ENCODE measurements at regions not wholly inside any gene's neighbourhood (a gene's known extent, or its start where the extent isn't known, plus 50 kb on each side); places are given as distances from the start of the nearest gene placed in this dataset.
A peak's percentile ranks its signal among the peaks of the same experiment; 100 is the strongest.

GRCh38 chr5:125698420-125698819 lies 724.8 kb upstream of the GRAMD2B start:
- no peak overlapping the region for H3K4me3 Mint-ChIP-seq
- no peak for DNase-seq (ENCODE audit: low spot score in 2 of 2, unreplicated experiment in 2 of 2)
- TF ChIP-seq, protein P1, sequence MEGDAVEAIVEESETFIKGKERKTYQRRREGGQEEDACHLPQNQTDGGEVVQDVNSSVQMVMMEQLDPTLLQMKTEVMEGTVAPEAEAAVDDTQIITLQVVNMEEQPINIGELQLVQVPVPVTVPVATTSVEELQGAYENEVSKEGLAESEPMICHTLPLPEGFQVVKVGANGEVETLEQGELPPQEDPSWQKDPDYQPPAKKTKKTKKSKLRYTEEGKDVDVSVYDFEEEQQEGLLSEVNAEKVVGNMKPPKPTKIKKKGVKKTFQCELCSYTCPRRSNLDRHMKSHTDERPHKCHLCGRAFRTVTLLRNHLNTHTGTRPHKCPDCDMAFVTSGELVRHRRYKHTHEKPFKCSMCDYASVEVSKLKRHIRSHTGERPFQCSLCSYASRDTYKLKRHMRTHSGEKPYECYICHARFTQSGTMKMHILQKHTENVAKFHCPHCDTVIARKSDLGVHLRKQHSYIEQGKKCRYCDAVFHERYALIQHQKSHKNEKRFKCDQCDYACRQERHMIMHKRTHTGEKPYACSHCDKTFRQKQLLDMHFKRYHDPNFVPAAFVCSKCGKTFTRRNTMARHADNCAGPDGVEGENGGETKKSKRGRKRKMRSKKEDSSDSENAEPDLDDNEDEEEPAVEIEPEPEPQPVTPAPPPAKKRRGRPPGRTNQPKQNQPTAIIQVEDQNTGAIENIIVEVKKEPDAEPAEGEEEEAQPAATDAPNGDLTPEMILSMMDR (IDR thresholded peaks at IDR 0.05; ENCODE audit: unreplicated experiment), result no peak
- no peaks in the 10 kb centered on the region for H3K27me3 Mint-ChIP-seq (ENCODE audit: low read depth)
- no peaks in the 10 kb centered on the region for H3K36me3 Mint-ChIP-seq
- H3K4me1 Mint-ChIP-seq, result peaks cover 37% of the 10 kb centered on the region
- no peaks in the 10 kb centered on the region for H3K9me3 Mint-ChIP-seq
- H3K27ac Mint-ChIP-seq, result no peak overlapping the region

- TF ChIP-seq, protein P1 (IDR thresholded peaks at IDR 0.05; ENCODE audit: unreplicated experiment), result no peak
- DNase-seq (ENCODE audit: low spot score in 2 of 2, unreplicated experiment in 2 of 2), result no peak
- no peak overlapping the region for H3K27ac Mint-ChIP-seq
- peaks cover 37% of the 10 kb centered on the region for H3K4me1 Mint-ChIP-seq
- no peak overlapping the region for H3K4me3 Mint-ChIP-seq
- H3K27me3 Mint-ChIP-seq (ENCODE audit: low read depth), result no peaks in the 10 kb centered on the region
- H3K9me3 Mint-ChIP-seq, result peaks cover 14% of the 10 kb centered on the region
- H3K36me3 Mint-ChIP-seq, result peaks cover 9% of the 10 kb centered on the region
These were observed 723.3 kb upstream of the GRAMD2B start for GRCh38 chr5:125699860-125700259.

DNA sequence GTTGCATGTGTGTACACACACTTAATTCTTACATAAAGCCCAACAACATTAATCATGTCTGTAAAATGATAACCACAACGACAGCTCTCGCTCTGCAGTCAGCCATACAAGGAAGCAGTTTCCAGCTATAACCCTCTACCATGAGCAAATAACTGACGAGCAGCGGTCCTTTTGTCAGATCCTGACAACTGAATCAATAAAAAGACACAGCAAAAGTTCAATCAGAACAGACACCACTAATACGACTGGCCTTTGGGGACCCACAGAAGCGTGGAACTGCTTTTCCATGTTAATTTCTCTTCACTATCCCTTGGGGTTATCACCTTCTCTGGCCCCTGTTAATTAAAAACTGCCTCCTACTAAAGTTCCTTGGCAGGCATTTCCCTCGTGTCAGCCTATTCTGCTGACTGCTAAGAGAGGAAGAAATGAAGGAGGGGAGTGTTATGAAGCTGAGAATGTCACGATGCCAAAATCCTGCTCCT lies 722.8 kb upstream of the GRAMD2B start:
- TF ChIP-seq, protein P1 (IDR thresholded peaks at IDR 0.05; ENCODE audit: unreplicated experiment), result no peak
- no peaks in the 10 kb centered on the region for H3K27me3 Mint-ChIP-seq (ENCODE audit: low read depth)
- peaks cover 11% of the 10 kb centered on the region for H3K36me3 Mint-ChIP-seq
- peak overlapping the region; percentile 40 for H3K4me3 Mint-ChIP-seq
- H3K4me1 Mint-ChIP-seq, result peaks cover 37% of the 10 kb centered on the region
- no peak for DNase-seq (ENCODE audit: low spot score in 2 of 2, unreplicated experiment in 2 of 2)
- H3K27ac Mint-ChIP-seq, result peak overlapping the region; percentile 75
- H3K9me3 Mint-ChIP-seq, result peaks cover 17% of the 10 kb centered on the region

GRCh38 chr5:125703616-125704015 lies 719.6 kb upstream of the GRAMD2B start:
- Mint-ChIP-seq H3K9me3 (peaks cover 31% of the 10 kb centered on the region), H3K36me3 (peaks cover 12% of the 10 kb centered on the region), H3K27me3 (ENCODE audit: low read depth) (no peaks in the 10 kb centered on the region), H3K4me1 (peaks cover 16% of the 10 kb centered on the region), H3K27ac (no peak overlapping the region), H3K4me3 (no peak overlapping the region)
- TF ChIP-seq, protein P1 (IDR thresholded peaks at IDR 0.05; ENCODE audit: unreplicated experiment), result no peak
- DNase-seq (ENCODE audit: low spot score in 2 of 2, unreplicated experiment in 2 of 2), result no peak

GRCh38 chr5:125704888-125705287 lies 718.3 kb upstream of the GRAMD2B start:
- DNase-seq (ENCODE audit: low spot score in 2 of 2, unreplicated experiment in 2 of 2), result no peak
- Mint-ChIP-seq H3K27ac (no peak overlapping the region), H3K36me3 (peaks cover 12% of the 10 kb centered on the region), H3K9me3 (peaks cover 31% of the 10 kb centered on the region), H3K4me3 (no peak overlapping the region), H3K27me3 (ENCODE audit: low read depth) (no peaks in the 10 kb centered on the region), H3K4me1 (peaks cover 10% of the 10 kb centered on the region)
- TF ChIP-seq, protein P1 (IDR thresholded peaks at IDR 0.05; ENCODE audit: unreplicated experiment), result no peak

GRCh38 chr5:125708583-125708982 lies 714.6 kb upstream of the GRAMD2B start:
- Mint-ChIP-seq H3K27ac (no peak overlapping the region), H3K9me3 (peaks cover 33% of the 10 kb centered on the region), H3K4me1 (peaks cover 2% of the 10 kb centered on the region), H3K36me3 (peaks cover 12% of the 10 kb centered on the region), H3K4me3 (no peak overlapping the region), H3K27me3 (ENCODE audit: low read depth) (no peaks in the 10 kb centered on the region)
- TF ChIP-seq, protein P1 (IDR thresholded peaks at IDR 0.05; ENCODE audit: unreplicated experiment), result no peak
- no peak for DNase-seq (ENCODE audit: low spot score in 2 of 2, unreplicated experiment in 2 of 2)
